ENCODE measurements at regions not wholly inside any gene's neighbourhood (a gene's known extent, or its start where the extent isn't known, plus 50 kb on each side); places are given as distances from the start of the nearest gene placed in this dataset.

DNA sequence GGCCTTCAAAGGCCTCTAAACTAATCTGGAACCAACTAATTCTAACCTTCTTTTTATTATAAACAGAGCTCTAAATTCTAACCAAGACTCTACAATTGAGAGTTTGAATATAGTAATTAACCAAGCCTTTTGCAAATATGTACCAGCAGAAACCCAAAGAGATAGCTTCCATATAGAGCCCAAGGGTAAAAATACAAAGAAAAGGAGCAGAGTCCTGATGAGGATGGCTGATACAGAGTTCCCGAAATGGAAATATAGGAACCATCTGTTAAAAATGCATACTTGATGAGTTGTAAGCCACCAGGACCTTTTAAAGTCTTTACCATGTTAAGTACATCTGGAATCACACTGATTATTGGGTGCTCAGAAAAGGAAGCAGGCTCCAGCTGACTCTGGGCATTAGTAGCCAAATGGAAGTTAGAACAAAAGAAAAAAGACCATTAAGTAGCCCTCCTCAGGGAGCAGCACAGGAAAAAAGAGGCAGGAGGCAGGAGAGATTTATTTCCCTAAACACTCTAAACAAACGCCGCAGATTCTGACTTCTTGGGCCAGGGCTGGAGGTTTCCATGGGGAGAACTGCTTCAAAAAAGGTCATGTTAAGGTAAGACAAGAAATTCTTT is 463.1 kb upstream of the FAT3 start:
- no peaks in the 10 kb centered on the region for H3K36me3 ChIP-seq (ENCODE audit: insufficient read depth, low read length, poor library complexity, severe bottlenecking)
- BruUV-seq (replicated peaks) = no TSS peak
- DNase-seq (ENCODE audit: low spot score) = peak; percentile 88
- H3K27ac ChIP-seq (ENCODE audit: low read depth, low read length, poor library complexity, severe bottlenecking) = no peak overlapping the region
- no peaks in the 10 kb centered on the region for H3K9me3 ChIP-seq (ENCODE audit: low read depth, low read length, poor library complexity, severe bottlenecking)
- ChIA-PET POLR2A (ENCODE audit: low non-redundant PET) (no interaction called here), CTCF (no interaction called here)
- H3K27me3 ChIP-seq (replicated peaks; ENCODE audit: insufficient read depth, low read depth, low read length, poor library complexity) = no peaks in the 10 kb centered on the region
- peaks cover 17% of the 10 kb centered on the region for H3K4me1 ChIP-seq (ENCODE audit: insufficient read depth, low read length, poor library complexity, severe bottlenecking)
- TF ChIP-seq EZH2 (IDR thresholded peaks at IDR 0.05; ENCODE audit: borderline replicate concordance, low read depth, low read length, poor library complexity, severe bottlenecking) = no peak
- TF ChIP-seq CTCF (conservative IDR thresholded peaks at IDR 0.05; ENCODE audit: low read depth, low read length) = no peak
- intact Hi-C loops (cut with micrococcal nuclease; ENCODE audit: unreplicated experiment) = loop anchor here (5.0 kb wide), 1 partner anchor 254 kb away; no protein-coding TSS in a partner anchor
- H3K4me3 ChIP-seq (ENCODE audit: low read depth, low read length, poor library complexity, severe bottlenecking) = no peak overlapping the region

DNA sequence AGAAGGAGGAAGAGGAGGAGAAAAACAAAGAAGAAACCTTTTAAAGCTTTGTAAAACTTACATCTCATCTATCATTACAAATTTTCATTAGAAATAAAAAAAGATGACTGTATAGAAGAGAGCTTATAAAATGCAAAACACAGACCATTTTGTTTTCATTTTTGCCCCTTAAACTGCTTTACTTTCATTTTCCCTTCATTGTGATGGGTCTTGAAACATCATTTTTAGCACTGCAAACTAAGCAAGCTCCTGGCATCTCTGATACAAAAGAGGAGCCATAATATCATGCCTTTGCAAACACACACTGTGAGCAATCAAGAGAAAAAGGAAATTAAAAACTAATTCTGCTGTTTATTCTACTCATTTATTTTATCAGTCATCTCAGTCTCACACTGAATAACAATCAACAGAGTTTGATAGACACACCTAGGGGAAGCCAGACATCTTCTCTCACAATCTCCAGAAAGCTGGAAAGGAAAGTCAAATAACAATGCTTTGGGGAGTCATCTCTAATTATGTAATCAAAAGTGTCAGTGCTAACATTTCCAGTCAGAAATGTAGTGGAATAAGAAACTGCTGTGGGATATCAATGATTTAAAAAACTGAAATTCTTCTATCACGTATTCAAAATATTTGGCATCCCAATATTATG is 467.7 kb upstream of the FAT3 start:
- CTCF ChIA-PET = no interaction called here
- DNase-seq (ENCODE audit: low spot score) = no peak
- POLR2A ChIA-PET (ENCODE audit: low non-redundant PET) = no interaction called here

DNA sequence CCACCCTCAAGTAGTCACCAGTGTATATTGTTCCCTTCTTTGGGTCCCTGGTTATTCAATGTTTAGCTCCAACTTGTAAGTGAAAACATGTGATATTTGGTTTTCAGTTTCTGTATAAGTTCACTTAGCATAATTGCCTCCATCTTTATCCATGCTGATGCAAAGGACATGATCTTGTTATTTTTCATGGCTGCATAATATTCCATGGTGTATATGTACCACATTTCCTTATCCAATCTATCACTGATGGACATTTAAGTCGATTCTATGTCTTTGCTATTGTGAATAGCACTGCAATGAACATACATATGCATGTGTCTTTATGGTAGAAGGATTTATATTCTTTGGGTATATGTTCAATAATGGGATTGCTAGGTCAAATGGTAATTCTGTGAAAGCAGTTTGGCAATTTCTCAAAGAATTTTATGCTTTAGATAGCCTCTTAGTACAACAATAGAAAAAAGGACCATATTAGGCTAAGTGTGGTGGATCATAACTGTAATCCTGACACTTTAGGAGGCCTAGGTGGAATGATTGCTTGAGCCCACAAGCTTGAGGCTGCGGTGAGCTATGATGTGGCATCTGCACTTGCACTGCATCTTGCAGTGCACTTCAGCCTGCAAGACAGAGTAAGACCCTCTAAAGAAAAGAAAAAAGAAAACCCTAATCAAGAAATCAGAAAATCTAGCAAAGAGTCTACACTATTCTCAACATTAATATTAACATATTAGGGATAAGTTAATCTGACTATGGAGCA is 468.5 kb upstream of the FAT3 start:
- Histone ChIP-seq H3K27me3 (replicated peaks; ENCODE audit: insufficient read depth, low read depth, low read length, poor library complexity) (no peaks in the 10 kb centered on the region), H3K9me3 (ENCODE audit: low read depth, low read length, poor library complexity, severe bottlenecking) (no peaks in the 10 kb centered on the region), H3K36me3 (ENCODE audit: insufficient read depth, low read length, poor library complexity, severe bottlenecking) (no peaks in the 10 kb centered on the region), H3K4me1 (ENCODE audit: insufficient read depth, low read length, poor library complexity, severe bottlenecking) (peaks cover 3% of the 10 kb centered on the region), H3K4me3 (ENCODE audit: low read depth, low read length, poor library complexity, severe bottlenecking) (no peak overlapping the region), H3K27ac (ENCODE audit: low read depth, low read length, poor library complexity, severe bottlenecking) (no peak overlapping the region)
- no TSS peak for BruUV-seq (replicated peaks)
- no peak for DNase-seq (ENCODE audit: low spot score)
- ChIA-PET CTCF (no interaction called here), POLR2A (ENCODE audit: low non-redundant PET) (interaction anchor here (0.6 kb wide), 1 partner anchor 175 kb away, joined by 5 read pairs; no protein-coding TSS in a partner anchor)
- intact Hi-C loops (cut with micrococcal nuclease; ENCODE audit: unreplicated experiment) = no loop called here
- no peak for TF ChIP-seq CTCF (conservative IDR thresholded peaks at IDR 0.05; ENCODE audit: low read depth, low read length)
- no peak for TF ChIP-seq EZH2 (IDR thresholded peaks at IDR 0.05; ENCODE audit: borderline replicate concordance, low read depth, low read length, poor library complexity, severe bottlenecking)

More for the DNA sequence above, 467.7 kb upstream of the FAT3 start:
- TF ChIP-seq EZH2 (IDR thresholded peaks at IDR 0.05; ENCODE audit: borderline replicate concordance, low read depth, low read length, poor library complexity, severe bottlenecking) = no peak
- no peak for TF ChIP-seq CTCF (conservative IDR thresholded peaks at IDR 0.05; ENCODE audit: low read depth, low read length)
- Histone ChIP-seq H3K27me3 (replicated peaks; ENCODE audit: insufficient read depth, low read depth, low read length, poor library complexity) (no peaks in the 10 kb centered on the region), H3K9me3 (ENCODE audit: low read depth, low read length, poor library complexity, severe bottlenecking) (no peaks in the 10 kb centered on the region), H3K36me3 (ENCODE audit: insufficient read depth, low read length, poor library complexity, severe bottlenecking) (no peaks in the 10 kb centered on the region), H3K27ac (ENCODE audit: low read depth, low read length, poor library complexity, severe bottlenecking) (no peak overlapping the region), H3K4me1 (ENCODE audit: insufficient read depth, low read length, poor library complexity, severe bottlenecking) (peaks cover 12% of the 10 kb centered on the region), H3K4me3 (ENCODE audit: low read depth, low read length, poor library complexity, severe bottlenecking) (no peak overlapping the region)
- BruUV-seq (replicated peaks) = no TSS peak
- intact Hi-C loops (cut with micrococcal nuclease; ENCODE audit: unreplicated experiment) = no loop called here
